ENCODE measurements at regions not wholly inside any gene's neighbourhood (a gene's known extent, or its start where the extent isn't known, plus 50 kb on each side); places are given as distances from the start of the nearest gene placed in this dataset.

DNA sequence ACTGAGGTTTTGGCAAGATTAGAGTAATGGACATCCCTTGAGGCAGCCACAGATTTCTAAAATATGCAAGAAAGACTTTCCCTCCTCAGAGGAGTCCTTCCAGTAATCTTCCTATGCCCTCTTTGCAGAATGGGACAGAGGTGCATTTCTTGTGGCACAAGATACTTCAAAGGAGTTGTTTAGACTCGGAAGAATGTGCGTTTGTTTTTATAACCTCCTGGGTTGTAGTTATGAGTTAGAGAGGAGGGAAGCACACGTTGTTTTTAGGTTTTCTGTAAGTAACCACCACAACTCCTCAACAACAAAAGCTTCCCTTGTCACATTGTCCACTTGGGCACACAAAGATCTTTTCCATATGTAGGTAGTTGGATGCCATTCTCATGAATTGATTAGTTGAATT lies 78.1 kb upstream of the GLI3 start:
- TF ChIP-seq CTCF (IDR thresholded peaks at IDR 0.05; ENCODE audit: low read depth, low read length) (no peak), EZH2phosphoT487 (IDR thresholded peaks at IDR 0.05; ENCODE audit: low read depth) (no peak)
